ENCODE measurements at regions not wholly inside any gene's neighbourhood (a gene's known extent, or its start where the extent isn't known, plus 50 kb on each side); places are given as distances from the start of the nearest gene placed in this dataset.

- no peak overlapping the region for H3K23ac ChIP-seq (ENCODE audit: low read length)
- H3K9me3 ChIP-seq (ENCODE audit: insufficient read depth, low read depth, low read length), result no peaks in the 10 kb centered on the region
- no peak overlapping the region for H3K27ac ChIP-seq (ENCODE audit: low read depth, low read length)
- H2AFZ ChIP-seq (ENCODE audit: insufficient read depth, low read length, poor library complexity), result no peak overlapping the region
- no peak overlapping the region for H2BK5ac ChIP-seq (ENCODE audit: low read depth, low read length, poor library complexity)
- no peaks in the 10 kb centered on the region for H3K27me3 ChIP-seq (ENCODE audit: insufficient read depth, low read length)
- H4K91ac ChIP-seq (ENCODE audit: low read depth, low read length), result no peak overlapping the region
- no peak overlapping the region for H3K4me2 ChIP-seq (ENCODE audit: low read length)
- H2AK5ac ChIP-seq (ENCODE audit: low read length), result no peak overlapping the region
- no peak for DNase-seq
- no peaks in the 10 kb centered on the region for H3K4me1 ChIP-seq (ENCODE audit: control insufficient read depth in 1 of 2, insufficient read depth in 2 of 2, low read length in 2 of 2)
- H4K8ac ChIP-seq (ENCODE audit: low read depth, low read length), result no peak overlapping the region
- WGBS (ENCODE audit: extremely low coverage, insufficient coverage, insufficient read length), result no CpG with 5 or more reads among the region's 2 CpGs
- no peak overlapping the region for H4K12ac ChIP-seq (ENCODE audit: low read depth, low read length)
- H3K36me3 ChIP-seq (ENCODE audit: control insufficient read depth in 1 of 2, insufficient read depth in 2 of 2, low read length in 2 of 2), result no peaks in the 10 kb centered on the region
- no peak overlapping the region for H2BK12ac ChIP-seq (ENCODE audit: low read length)
- no peak overlapping the region for H3K9ac ChIP-seq (ENCODE audit: low read length)
- no peak overlapping the region for H3K4ac ChIP-seq (ENCODE audit: low read depth, low read length)
- no peak overlapping the region for H3K18ac ChIP-seq (ENCODE audit: low read length)
- H3K79me2 ChIP-seq (ENCODE audit: control insufficient read depth, insufficient read depth, low read length, poor library complexity), result no peaks in the 10 kb centered on the region
- no peaks in the 10 kb centered on the region for H3K79me1 ChIP-seq (ENCODE audit: low read length)
- H2BK120ac ChIP-seq (ENCODE audit: insufficient read depth, low read length, poor library complexity), result no peak overlapping the region
- no peak overlapping the region for H3K4me3 ChIP-seq (ENCODE audit: low read depth, low read length)
- no peak overlapping the region for H3K14ac ChIP-seq (ENCODE audit: low read length)
These were observed 523.9 kb upstream of the RGMA start for GRCh38 chr15:93612953-93613352.

DNA sequence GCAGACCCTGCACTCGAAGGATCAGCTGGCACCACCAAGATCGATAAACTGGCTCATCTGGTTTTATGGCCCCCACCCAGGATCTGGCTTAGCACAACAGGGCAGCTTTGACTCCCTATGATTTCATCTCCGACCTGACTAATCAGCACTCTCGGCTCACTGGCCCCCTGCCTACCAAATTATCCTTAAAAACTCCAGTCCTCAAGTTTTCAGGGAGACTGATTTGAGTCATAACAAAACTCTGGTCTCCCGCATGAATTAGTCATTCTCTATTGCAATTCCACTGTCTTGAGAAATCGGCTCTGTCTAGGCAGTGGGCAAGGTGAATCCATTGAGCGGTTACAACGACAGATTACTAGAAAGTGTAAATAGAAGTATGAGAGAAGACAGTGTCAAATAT, 521.9 kb upstream of the RGMA start:
- Histone ChIP-seq H4K12ac (ENCODE audit: low read depth, low read length) (no peak overlapping the region), H3K79me2 (ENCODE audit: control insufficient read depth, insufficient read depth, low read length, poor library complexity) (no peaks in the 10 kb centered on the region), H2AFZ (ENCODE audit: insufficient read depth, low read length, poor library complexity) (no peak overlapping the region), H2BK5ac (ENCODE audit: low read depth, low read length, poor library complexity) (no peak overlapping the region), H3K18ac (ENCODE audit: low read length) (no peak overlapping the region), H3K9me3 (ENCODE audit: insufficient read depth, low read depth, low read length) (no peaks in the 10 kb centered on the region), H2AK5ac (ENCODE audit: low read length) (no peak overlapping the region), H3K79me1 (ENCODE audit: low read length) (no peaks in the 10 kb centered on the region), H4K8ac (ENCODE audit: low read depth, low read length) (no peak overlapping the region), H3K4ac (ENCODE audit: low read depth, low read length) (no peak overlapping the region), H3K27me3 (ENCODE audit: insufficient read depth, low read length) (no peaks in the 10 kb centered on the region), H3K9ac (ENCODE audit: low read length) (no peak overlapping the region), H3K36me3 (ENCODE audit: control insufficient read depth in 1 of 2, insufficient read depth in 2 of 2, low read length in 2 of 2) (no peaks in the 10 kb centered on the region), H3K4me1 (ENCODE audit: control insufficient read depth in 1 of 2, insufficient read depth in 2 of 2, low read length in 2 of 2) (no peaks in the 10 kb centered on the region), H3K27ac (ENCODE audit: low read depth, low read length) (no peak overlapping the region), H2BK12ac (ENCODE audit: low read length) (no peak overlapping the region), H3K4me2 (ENCODE audit: low read length) (no peak overlapping the region), H3K4me3 (ENCODE audit: low read depth, low read length) (no peak overlapping the region), H3K14ac (ENCODE audit: low read length) (no peak overlapping the region), H3K23ac (ENCODE audit: low read length) (no peak overlapping the region), H2BK120ac (ENCODE audit: insufficient read depth, low read length, poor library complexity) (no peak overlapping the region), H4K91ac (ENCODE audit: low read depth, low read length) (no peak overlapping the region)
- peak; percentile 25 to 51 for DNase-seq
- WGBS (ENCODE audit: extremely low coverage, insufficient coverage, insufficient read length), result no CpG with 5 or more reads among the region's 8 CpGs

DNA sequence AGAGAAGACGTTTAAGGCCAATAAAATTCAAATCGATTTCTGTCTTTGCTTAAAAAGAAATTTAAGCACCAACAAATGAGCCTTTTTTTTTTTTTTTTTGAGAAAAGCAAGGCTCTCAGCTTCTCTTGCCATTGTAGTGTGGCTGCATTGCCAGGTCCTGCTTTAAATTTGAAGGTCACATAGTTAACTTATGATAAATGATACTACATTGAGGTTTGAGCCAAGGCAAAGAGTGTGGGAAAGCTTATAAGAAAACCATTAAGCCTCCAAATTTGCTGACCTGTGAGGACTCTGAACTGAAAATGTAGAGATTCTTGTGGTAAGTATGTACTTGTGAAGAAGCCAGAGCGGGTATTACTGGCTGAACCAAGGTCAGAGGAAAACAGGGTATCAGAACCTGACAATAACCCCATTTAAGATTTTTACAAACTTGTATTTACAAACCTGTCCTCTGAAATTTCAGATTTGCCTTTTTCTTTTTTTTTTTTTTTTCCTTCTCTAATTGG, 519.7 kb upstream of the RGMA start:
- no peak overlapping the region for H3K27ac ChIP-seq (ENCODE audit: low read depth, low read length)
- no peak overlapping the region for H3K14ac ChIP-seq (ENCODE audit: low read length)
- H3K23ac ChIP-seq (ENCODE audit: low read length), result no peak overlapping the region
- no peak overlapping the region for H3K9ac ChIP-seq (ENCODE audit: low read length)
- H4K12ac ChIP-seq (ENCODE audit: low read depth, low read length), result no peak overlapping the region
- DNase-seq, result no peak
- no peak overlapping the region for H4K91ac ChIP-seq (ENCODE audit: low read depth, low read length)
- H2BK120ac ChIP-seq (ENCODE audit: insufficient read depth, low read length, poor library complexity), result no peak overlapping the region
- no peaks in the 10 kb centered on the region for H3K79me1 ChIP-seq (ENCODE audit: low read length)
- H2AFZ ChIP-seq (ENCODE audit: insufficient read depth, low read length, poor library complexity), result no peak overlapping the region
- H3K4me1 ChIP-seq (ENCODE audit: control insufficient read depth in 1 of 2, insufficient read depth in 2 of 2, low read length in 2 of 2), result no peaks in the 10 kb centered on the region
- H3K4me3 ChIP-seq (ENCODE audit: low read depth, low read length), result no peak overlapping the region
- no peak overlapping the region for H4K8ac ChIP-seq (ENCODE audit: low read depth, low read length)
- no peaks in the 10 kb centered on the region for H3K79me2 ChIP-seq (ENCODE audit: control insufficient read depth, insufficient read depth, low read length, poor library complexity)
- H2BK12ac ChIP-seq (ENCODE audit: low read length), result no peak overlapping the region
- no peak overlapping the region for H3K4me2 ChIP-seq (ENCODE audit: low read length)
- no peak overlapping the region for H3K18ac ChIP-seq (ENCODE audit: low read length)
- no CpG with 5 or more reads among the region's 3 CpGs for WGBS (ENCODE audit: extremely low coverage, insufficient coverage, insufficient read length)
- H3K4ac ChIP-seq (ENCODE audit: low read depth, low read length), result no peak overlapping the region
- H3K9me3 ChIP-seq (ENCODE audit: insufficient read depth, low read depth, low read length), result no peaks in the 10 kb centered on the region
- no peak overlapping the region for H2BK5ac ChIP-seq (ENCODE audit: low read depth, low read length, poor library complexity)
- H3K36me3 ChIP-seq (ENCODE audit: control insufficient read depth in 1 of 2, insufficient read depth in 2 of 2, low read length in 2 of 2), result no peaks in the 10 kb centered on the region
- no peaks in the 10 kb centered on the region for H3K27me3 ChIP-seq (ENCODE audit: insufficient read depth, low read length)
- no peak overlapping the region for H2AK5ac ChIP-seq (ENCODE audit: low read length)

GRCh38 chr15:93603550-93603949, 514.5 kb upstream of the RGMA start:
- WGBS (ENCODE audit: extremely low coverage, insufficient coverage, insufficient read length), result no CpG with 5 or more reads among the region's 2 CpGs
- Histone ChIP-seq H4K91ac (ENCODE audit: low read depth, low read length) (no peak overlapping the region), H4K12ac (ENCODE audit: low read depth, low read length) (no peak overlapping the region), H3K79me2 (ENCODE audit: control insufficient read depth, insufficient read depth, low read length, poor library complexity) (no peaks in the 10 kb centered on the region), H3K4me3 (ENCODE audit: low read depth, low read length) (no peak overlapping the region), H3K4ac (ENCODE audit: low read depth, low read length) (no peak overlapping the region), H3K9me3 (ENCODE audit: insufficient read depth, low read depth, low read length) (no peaks in the 10 kb centered on the region), H3K9ac (ENCODE audit: low read length) (no peak overlapping the region), H2AFZ (ENCODE audit: insufficient read depth, low read length, poor library complexity) (no peak overlapping the region), H3K36me3 (ENCODE audit: control insufficient read depth in 1 of 2, insufficient read depth in 2 of 2, low read length in 2 of 2) (no peaks in the 10 kb centered on the region), H2BK5ac (ENCODE audit: low read depth, low read length, poor library complexity) (no peak overlapping the region), H3K14ac (ENCODE audit: low read length) (no peak overlapping the region), H3K27ac (ENCODE audit: low read depth, low read length) (no peak overlapping the region), H3K79me1 (ENCODE audit: low read length) (no peaks in the 10 kb centered on the region), H2AK5ac (ENCODE audit: low read length) (no peak overlapping the region), H2BK12ac (ENCODE audit: low read length) (no peak overlapping the region), H3K27me3 (ENCODE audit: insufficient read depth, low read length) (no peaks in the 10 kb centered on the region), H3K4me1 (ENCODE audit: control insufficient read depth in 1 of 2, insufficient read depth in 2 of 2, low read length in 2 of 2) (no peaks in the 10 kb centered on the region), H3K18ac (ENCODE audit: low read length) (no peak overlapping the region), H3K4me2 (ENCODE audit: low read length) (no peak overlapping the region), H2BK120ac (ENCODE audit: insufficient read depth, low read length, poor library complexity) (no peak overlapping the region), H3K23ac (ENCODE audit: low read length) (no peak overlapping the region), H4K8ac (ENCODE audit: low read depth, low read length) (no peak overlapping the region)
- DNase-seq, result no peak

All from trophoblast cell (in vitro differentiated cells and primary cell).